ENCODE measurements at regions not wholly inside any gene's neighbourhood (a gene's known extent, or its start where the extent isn't known, plus 50 kb on each side); places are given as distances from the start of the nearest gene placed in this dataset.
"Not testable (repeated sequence)": the region's sequence is repeated elsewhere in the genome, so short reads cannot be mapped to it uniquely, and the experiment has no call there.

DNA sequence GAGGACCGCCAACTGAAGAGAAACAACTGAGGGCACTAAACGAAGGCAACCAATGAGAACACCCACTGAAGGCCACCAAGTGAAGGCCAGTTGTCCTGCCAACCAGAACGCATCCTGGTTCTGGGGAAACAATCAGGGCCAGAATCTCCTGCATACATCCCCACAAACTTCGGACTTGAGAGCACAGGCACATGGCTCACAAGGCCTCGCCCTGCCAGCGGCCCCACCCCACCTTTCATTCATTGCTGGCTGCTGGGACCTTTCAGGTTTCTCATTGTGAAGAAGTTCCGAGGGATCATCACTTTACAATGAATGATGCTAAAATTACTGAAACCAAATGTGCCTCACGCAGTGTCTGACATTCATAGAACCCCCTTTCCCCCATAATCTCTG, 79.2 kb upstream of the ABI1 start:
- no peak for TF ChIP-seq CTCF (IDR thresholded peaks at IDR 0.05; ENCODE audit: insufficient read depth, low read depth, low read length)
- Histone ChIP-seq H3K4me3 (ENCODE audit: low read depth, low read length) (no peak overlapping the region), H3K27me3 (ENCODE audit: control insufficient read depth, insufficient read depth, low read length) (no peaks in the 10 kb centered on the region; the same call in 1 of the 2 replicates), H3K36me3 (ENCODE audit: control insufficient read depth, insufficient read depth, low read length) (no peaks in the 10 kb centered on the region)
- CTCF ChIA-PET, result no interaction called here
- DNase-seq (ENCODE audit: low read depth), result no peak
- POLR2A ChIA-PET, result no interaction called here

- ChIA-PET CTCF (no interaction called here), POLR2A (no interaction called here)
- H3K36me3 ChIP-seq (ENCODE audit: control insufficient read depth, insufficient read depth, low read length), result no peaks in the 10 kb centered on the region
- TF ChIP-seq CTCF (IDR thresholded peaks at IDR 0.05; ENCODE audit: insufficient read depth, low read depth, low read length), result no peak
- no peak overlapping the region for H3K4me3 ChIP-seq (ENCODE audit: low read depth, low read length)
- DNase-seq (ENCODE audit: low read depth), result no peak
- H3K27me3 ChIP-seq (ENCODE audit: control insufficient read depth, insufficient read depth, low read length), result no peaks in the 10 kb centered on the region; the same call in 1 of the 2 replicates
Observed at GRCh38 chr10:26939290-26939961, 78.7 kb upstream of the ABI1 start.

DNA sequence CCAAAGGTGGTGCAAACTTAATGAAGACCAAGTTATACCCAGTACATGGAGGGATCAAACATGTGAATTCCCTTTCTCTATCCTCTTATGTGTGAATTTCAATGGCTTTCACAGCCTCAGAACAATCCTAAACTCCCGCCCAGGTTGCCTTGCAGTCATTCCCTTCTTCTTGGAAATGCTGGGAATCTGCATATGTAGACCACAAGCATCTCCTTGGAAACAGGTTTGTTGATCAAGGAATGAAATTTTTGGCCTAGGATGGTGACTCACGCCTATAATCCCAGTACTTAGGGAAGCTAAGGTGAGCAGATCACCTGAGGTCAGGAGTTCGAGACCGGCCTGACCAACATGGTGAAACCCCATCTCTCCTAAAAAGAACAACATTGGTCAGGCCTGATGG, 77.8 kb upstream of the ABI1 start:
- DNase-seq (ENCODE audit: low read depth), result no peak
- CTCF ChIA-PET, result no interaction called here
- Histone ChIP-seq H3K36me3 (ENCODE audit: control insufficient read depth, insufficient read depth, low read length) (no peaks in the 10 kb centered on the region), H3K27me3 (ENCODE audit: control insufficient read depth, insufficient read depth, low read length) (no peaks in the 10 kb centered on the region; the same call in 1 of the 2 replicates), H3K4me3 (ENCODE audit: low read depth, low read length) (no peak overlapping the region)
- POLR2A ChIA-PET, result no interaction called here
- no peak for TF ChIP-seq CTCF (IDR thresholded peaks at IDR 0.05; ENCODE audit: insufficient read depth, low read depth, low read length)

DNA sequence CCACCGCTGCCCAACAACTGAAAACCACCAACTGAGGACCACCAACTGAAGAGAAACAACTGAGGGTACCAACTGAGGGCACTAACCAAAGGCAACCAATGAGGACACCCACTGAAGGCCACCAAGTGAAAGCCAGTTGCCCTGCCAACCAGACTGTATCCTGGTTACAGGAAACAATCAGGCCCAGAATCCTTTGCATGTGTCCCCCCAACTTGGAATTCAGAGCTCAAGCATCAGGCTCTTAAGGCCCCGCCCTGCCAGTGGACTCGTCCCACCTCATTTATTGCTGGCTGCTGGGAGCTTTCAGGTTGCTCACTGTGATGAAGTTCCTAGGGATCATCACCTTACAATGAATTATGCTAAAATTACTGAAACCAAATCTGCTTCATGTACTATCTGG, 76.6 kb upstream of the ABI1 start:
- CTCF ChIA-PET, result no interaction called here

GRCh38 chr10:26934190-26934589, 73.4 kb upstream of the ABI1 start:
- H3K36me3 ChIP-seq (ENCODE audit: control insufficient read depth, insufficient read depth, low read length); CTCF ChIA-PET; H3K27me3 ChIP-seq (ENCODE audit: control insufficient read depth, insufficient read depth, low read length); POLR2A ChIA-PET; DNase-seq (ENCODE audit: low read depth); H3K4me3 ChIP-seq (ENCODE audit: low read depth, low read length): not testable (repeated sequence)

More for the DNA sequence above, 76.6 kb upstream of the ABI1 start:
- Histone ChIP-seq H3K4me3 (ENCODE audit: low read depth, low read length) (no peak overlapping the region), H3K36me3 (ENCODE audit: control insufficient read depth, insufficient read depth, low read length) (no peaks in the 10 kb centered on the region), H3K27me3 (ENCODE audit: control insufficient read depth, insufficient read depth, low read length) (no peaks in the 10 kb centered on the region; the same call in 1 of the 2 replicates)
- no peak for TF ChIP-seq CTCF (IDR thresholded peaks at IDR 0.05; ENCODE audit: insufficient read depth, low read depth, low read length)
- POLR2A ChIA-PET, result no interaction called here
- DNase-seq (ENCODE audit: low read depth), result no peak

- TF ChIP-seq CTCF (IDR thresholded peaks at IDR 0.05; ENCODE audit: insufficient read depth, low read depth, low read length), result no peak
- DNase-seq (ENCODE audit: low read depth), result no peak
- POLR2A ChIA-PET, result no interaction called here
- H3K4me3 ChIP-seq (ENCODE audit: low read depth, low read length), result no peak overlapping the region
- no peaks in the 10 kb centered on the region for H3K27me3 ChIP-seq (ENCODE audit: control insufficient read depth, insufficient read depth, low read length)
- CTCF ChIA-PET, result no interaction called here
- no peaks in the 10 kb centered on the region for H3K36me3 ChIP-seq (ENCODE audit: control insufficient read depth, insufficient read depth, low read length)
Observed at GRCh38 chr10:26932576-26932975, 71.8 kb upstream of the ABI1 start.

All from BJ (cell line).